Erythroblast (primary cell): ENCODE measurements at regions not wholly inside any gene's neighbourhood (a gene's known extent, or its start where the extent isn't known, plus 50 kb on each side); places are given as distances from the start of the nearest gene placed in this dataset.
"Not testable (repeated sequence)": the region's sequence is repeated elsewhere in the genome, so short reads cannot be mapped to it uniquely, and the experiment has no call there.

Source experiments
- DNase-seq, 2 experiments: peaks; one replicate each; lab custom pipeline; 2025; lab: John Stamatoyannopoulos, UW
- GATA1 ChIP-seq: IDR thresholded peaks from 2 replicates; pipeline ENCODE4 v1.6.1; 2011; ENCODE audit warnings: low read depth, mild to moderate bottlenecking, control low read depth, low read length, moderate library complexity
- POLR2A ChIP-seq: IDR thresholded peaks from 2 replicates; pipeline ENCODE4 v1.6.1; 2011; ENCODE audit warnings: mild to moderate bottlenecking, low read length

- TF ChIP-seq GATA1 = no peak
- TF ChIP-seq POLR2A = no peak
- DNase-seq = no peak
These were observed 796.4 kb downstream of the AACS start for GRCh38 chr12:125861299-125862281.

GRCh38 chr12:125865236-125865635 is 800.0 kb downstream of the AACS start:
- DNase-seq = not testable (repeated sequence)

- TF ChIP-seq POLR2A (no peak), GATA1 (no peak)
- DNase-seq = no peak
These were observed 806.8 kb downstream of the AACS start for GRCh38 chr12:125871811-125872594.

GRCh38 chr12:125873016-125873415 is 807.8 kb downstream of the AACS start:
- TF ChIP-seq POLR2A = no peak
- TF ChIP-seq GATA1 = no peak
- DNase-seq = no peak

- DNase-seq = no peak
- TF ChIP-seq GATA1 = no peak
- no peak for TF ChIP-seq POLR2A
These were observed 813.2 kb downstream of the AACS start for GRCh38 chr12:125878483-125878882.

DNA sequence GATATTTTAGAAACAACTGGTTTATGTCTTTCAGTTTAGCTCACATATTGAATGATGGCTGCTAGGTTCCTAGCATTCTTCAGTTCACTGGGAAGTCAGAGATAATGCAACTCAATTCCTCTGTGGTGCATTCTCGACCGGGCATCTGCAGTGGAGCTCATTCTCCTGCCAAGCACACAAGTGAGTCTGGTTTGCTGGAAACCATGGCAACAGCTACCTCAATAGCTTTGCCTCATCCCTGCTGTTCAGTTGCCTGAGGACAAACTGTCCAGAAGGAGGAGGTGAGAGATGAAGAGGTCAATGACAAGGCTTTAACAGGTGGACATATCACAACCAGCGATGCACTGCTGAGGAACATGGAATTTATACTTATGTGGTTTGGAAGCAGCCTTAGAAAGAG is 816.9 kb downstream of the AACS start:
- TF ChIP-seq GATA1 (no peak), POLR2A (no peak)

DNA sequence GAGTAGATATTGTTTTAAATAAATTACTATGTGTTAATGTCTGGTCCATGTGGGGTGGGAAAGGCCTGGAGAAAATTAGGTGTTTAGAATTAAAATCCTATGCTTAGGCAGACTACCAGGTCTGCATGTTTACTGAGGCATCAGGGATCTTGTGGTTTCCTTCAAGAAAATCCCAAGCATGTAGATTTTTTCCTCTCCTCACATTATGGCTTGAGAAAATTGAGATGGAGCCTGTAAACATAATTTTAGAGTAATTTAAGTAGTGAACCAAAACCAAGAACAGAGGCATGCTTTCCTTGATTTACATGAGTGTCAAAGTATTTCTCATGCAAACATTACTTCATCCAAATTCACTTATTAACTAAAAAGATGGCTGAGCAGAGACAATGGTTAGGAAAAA is 823.7 kb downstream of the AACS start:
- TF ChIP-seq POLR2A (no peak), GATA1 (no peak)
- DNase-seq = no peak

More for the DNA sequence above, 816.9 kb downstream of the AACS start:
- no peak for DNase-seq

GRCh38 chr12:125889742-125890141 is 824.5 kb downstream of the AACS start:
- no peak for TF ChIP-seq POLR2A
- TF ChIP-seq GATA1 = no peak
- DNase-seq = no peak

DNA sequence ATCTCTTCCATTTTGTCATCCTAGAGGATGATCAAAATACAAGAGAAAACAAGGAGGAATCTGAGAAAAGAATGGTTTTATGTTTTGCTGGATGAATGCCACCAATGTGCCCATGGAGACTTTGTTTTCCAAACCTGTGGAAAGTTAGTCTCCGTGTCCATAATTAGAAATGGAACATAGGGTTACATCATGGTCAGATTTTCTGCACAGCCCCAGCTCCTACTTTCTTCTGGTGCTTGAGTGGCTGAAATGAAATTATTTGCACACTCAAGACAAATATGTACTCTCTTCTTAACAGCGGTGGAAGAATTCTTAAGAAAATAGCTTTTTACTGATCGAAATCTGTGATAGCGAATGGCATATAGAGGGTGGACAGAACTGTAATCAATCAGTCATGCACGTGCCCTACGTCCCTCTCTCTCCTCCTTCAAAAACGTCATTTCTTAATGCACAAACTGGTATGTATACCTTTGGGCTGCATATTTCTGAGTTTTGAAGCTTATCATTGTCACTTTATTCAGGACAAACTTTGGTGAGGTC is 825.2 kb downstream of the AACS start:
- DNase-seq = no peak
- no peak for TF ChIP-seq POLR2A
- no peak for TF ChIP-seq GATA1

- no peak for DNase-seq
- TF ChIP-seq POLR2A = no peak
- no peak for TF ChIP-seq GATA1
These were observed 825.7 kb downstream of the AACS start for GRCh38 chr12:125890971-125891370.

DNA sequence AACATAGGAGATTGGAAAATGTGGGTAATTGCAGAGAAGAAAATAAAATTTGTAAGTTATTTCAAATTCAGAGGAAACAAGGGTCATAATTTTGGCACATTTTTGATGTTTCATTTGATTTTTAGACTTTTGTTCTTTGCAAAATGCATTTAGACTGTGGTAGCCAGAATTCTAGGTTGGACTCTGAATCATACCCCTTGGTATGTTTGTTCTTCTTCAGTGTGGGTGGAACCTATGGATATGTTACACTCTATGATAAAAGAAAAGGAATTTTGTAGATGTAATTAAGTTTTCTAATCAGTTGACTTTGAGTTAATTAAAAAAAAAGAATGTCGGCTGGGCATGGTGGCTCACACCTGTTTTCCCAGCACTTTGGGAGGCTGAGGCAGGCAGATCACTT is 827.0 kb downstream of the AACS start:
- TF ChIP-seq GATA1 (no peak), POLR2A (no peak)
- no peak for DNase-seq

GRCh38 chr12:125902991-125903390 is 837.8 kb downstream of the AACS start:
- DNase-seq = no peak
- TF ChIP-seq GATA1 (no peak), POLR2A (no peak)

GRCh38 chr12:125907351-125907750 is 842.1 kb downstream of the AACS start:
- TF ChIP-seq GATA1 = no peak
- TF ChIP-seq POLR2A = no peak
- no peak for DNase-seq

GRCh38 chr12:125919856-125920470 is 854.7 kb downstream of the AACS start:
- DNase-seq = no peak
- TF ChIP-seq GATA1 = no peak
- TF ChIP-seq POLR2A = no peak
